Panc1 (cell line): ENCODE measurements at regions not wholly inside any gene's neighbourhood (a gene's known extent, or its start where the extent isn't known, plus 50 kb on each side); places are given as distances from the start of the nearest gene placed in this dataset.

Experiments used
- POLR2AphosphoS5 ChIP-seq: IDR thresholded peaks from 2 replicates; pipeline ENCODE4 v1.6.1; 2012; ENCODE audit warnings: mild to moderate bottlenecking, low read depth, low read length, moderate library complexity
- TCF7L2 ChIP-seq: IDR thresholded peaks from 2 replicates; pipeline ENCODE4 v1.6.1; 2011; ENCODE audit warnings: mild to moderate bottlenecking, low read depth, low read length, inconsistent platforms
- TF ChIP-seq, protein P1 (sequence below): fragments of 450-650 bp; IDR thresholded peaks from 2 replicates; pipeline ENCODE4 v1.5.1; 2017; ENCODE audit warnings: mild to moderate bottlenecking

DNA sequence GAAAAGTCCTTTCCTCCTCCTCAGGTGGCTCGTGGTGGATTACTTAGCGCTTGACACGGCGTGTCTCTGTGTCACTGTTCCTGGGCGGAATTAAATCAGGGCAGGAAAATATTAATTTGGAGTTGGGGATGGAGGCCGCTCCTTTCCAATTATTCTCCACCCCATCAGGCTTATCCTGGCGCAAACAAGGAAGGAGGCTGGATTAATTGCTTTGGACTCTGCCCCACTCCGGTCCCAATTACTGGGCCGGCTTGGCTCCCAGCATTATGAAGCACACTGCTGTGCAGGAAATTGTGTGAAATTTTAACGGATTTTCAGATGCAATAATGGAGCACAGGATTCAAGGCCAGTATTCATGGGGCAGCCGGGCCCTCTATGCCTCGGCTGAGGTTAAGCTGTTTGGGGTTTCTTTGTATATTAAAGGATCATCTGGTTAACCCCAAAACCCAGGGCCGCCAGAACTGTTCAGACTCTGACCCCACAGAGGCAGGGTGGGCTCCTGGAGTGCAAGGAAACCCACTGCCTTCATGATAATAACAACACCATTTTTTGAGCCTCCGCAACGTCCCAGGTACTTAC, 87.8 kb downstream of the MRM1 start:
- TF ChIP-seq, protein P1, sequence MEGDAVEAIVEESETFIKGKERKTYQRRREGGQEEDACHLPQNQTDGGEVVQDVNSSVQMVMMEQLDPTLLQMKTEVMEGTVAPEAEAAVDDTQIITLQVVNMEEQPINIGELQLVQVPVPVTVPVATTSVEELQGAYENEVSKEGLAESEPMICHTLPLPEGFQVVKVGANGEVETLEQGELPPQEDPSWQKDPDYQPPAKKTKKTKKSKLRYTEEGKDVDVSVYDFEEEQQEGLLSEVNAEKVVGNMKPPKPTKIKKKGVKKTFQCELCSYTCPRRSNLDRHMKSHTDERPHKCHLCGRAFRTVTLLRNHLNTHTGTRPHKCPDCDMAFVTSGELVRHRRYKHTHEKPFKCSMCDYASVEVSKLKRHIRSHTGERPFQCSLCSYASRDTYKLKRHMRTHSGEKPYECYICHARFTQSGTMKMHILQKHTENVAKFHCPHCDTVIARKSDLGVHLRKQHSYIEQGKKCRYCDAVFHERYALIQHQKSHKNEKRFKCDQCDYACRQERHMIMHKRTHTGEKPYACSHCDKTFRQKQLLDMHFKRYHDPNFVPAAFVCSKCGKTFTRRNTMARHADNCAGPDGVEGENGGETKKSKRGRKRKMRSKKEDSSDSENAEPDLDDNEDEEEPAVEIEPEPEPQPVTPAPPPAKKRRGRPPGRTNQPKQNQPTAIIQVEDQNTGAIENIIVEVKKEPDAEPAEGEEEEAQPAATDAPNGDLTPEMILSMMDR: no peak
- TF ChIP-seq POLR2AphosphoS5 (no peak), TCF7L2 (no peak)
